VCaP (cell line): ENCODE measurements at regions not wholly inside any gene's neighbourhood (a gene's known extent, or its start where the extent isn't known, plus 50 kb on each side); places are given as distances from the start of the nearest gene placed in this dataset.

Source experiments
- H3K27ac ChIP-seq: fragments of 450-650 bp; 2 replicates; pipeline ENCODE4 v1.5.1; 2017
- TF ChIP-seq, protein P1 (sequence below): fragments of 450-650 bp; conservative IDR thresholded peaks from 2 replicates; pipeline ENCODE4 v1.5.1; 2017; ENCODE audit warnings: mild to moderate bottlenecking, moderate library complexity

DNA sequence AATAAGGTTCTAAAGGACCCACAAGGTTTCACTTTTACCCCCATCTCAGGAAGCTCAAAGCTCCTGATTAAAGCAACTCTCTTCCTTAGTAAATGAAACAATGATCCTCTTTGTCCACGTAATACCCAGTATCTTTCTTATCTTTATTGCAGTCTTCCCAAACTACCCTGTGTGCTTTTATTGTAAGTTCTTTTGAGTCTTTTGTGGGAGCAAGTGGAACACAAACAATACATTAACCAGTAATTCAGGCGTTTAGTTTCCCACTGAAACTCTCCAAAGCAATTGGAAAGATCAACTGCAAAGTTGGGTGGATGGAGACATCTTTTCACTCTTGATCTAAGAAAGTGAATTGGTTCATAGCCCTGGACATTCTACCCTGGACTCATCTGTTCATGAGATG is 240.0 kb downstream of the ZNF621 start:
- TF ChIP-seq, protein P1, sequence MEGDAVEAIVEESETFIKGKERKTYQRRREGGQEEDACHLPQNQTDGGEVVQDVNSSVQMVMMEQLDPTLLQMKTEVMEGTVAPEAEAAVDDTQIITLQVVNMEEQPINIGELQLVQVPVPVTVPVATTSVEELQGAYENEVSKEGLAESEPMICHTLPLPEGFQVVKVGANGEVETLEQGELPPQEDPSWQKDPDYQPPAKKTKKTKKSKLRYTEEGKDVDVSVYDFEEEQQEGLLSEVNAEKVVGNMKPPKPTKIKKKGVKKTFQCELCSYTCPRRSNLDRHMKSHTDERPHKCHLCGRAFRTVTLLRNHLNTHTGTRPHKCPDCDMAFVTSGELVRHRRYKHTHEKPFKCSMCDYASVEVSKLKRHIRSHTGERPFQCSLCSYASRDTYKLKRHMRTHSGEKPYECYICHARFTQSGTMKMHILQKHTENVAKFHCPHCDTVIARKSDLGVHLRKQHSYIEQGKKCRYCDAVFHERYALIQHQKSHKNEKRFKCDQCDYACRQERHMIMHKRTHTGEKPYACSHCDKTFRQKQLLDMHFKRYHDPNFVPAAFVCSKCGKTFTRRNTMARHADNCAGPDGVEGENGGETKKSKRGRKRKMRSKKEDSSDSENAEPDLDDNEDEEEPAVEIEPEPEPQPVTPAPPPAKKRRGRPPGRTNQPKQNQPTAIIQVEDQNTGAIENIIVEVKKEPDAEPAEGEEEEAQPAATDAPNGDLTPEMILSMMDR, result no peak
- H3K27ac ChIP-seq, result peak overlapping the region; percentile 9; the same call in 1 of the 2 replicates

DNA sequence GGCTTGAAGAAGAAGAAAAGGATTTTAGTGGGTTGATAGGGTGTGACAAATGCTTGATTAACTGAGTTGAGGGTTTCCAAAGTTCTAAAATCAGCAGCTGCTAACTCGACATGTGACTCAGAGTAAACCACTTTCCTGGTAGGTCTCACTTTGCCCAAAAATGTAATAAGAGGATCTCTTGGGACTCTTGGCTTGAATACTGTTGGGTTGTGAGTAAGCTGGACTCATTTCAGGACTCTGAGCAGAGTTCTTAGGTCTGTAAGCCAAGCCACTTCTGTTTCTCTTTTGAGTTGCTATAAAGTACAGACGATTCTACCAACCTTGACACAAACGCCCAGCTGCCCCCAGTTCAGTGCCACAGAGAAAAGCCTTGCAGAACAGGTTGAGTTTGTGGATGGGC is 241.1 kb downstream of the ZNF621 start:
- TF ChIP-seq, protein P1, result no peak
- H3K27ac ChIP-seq, result no peak overlapping the region

DNA sequence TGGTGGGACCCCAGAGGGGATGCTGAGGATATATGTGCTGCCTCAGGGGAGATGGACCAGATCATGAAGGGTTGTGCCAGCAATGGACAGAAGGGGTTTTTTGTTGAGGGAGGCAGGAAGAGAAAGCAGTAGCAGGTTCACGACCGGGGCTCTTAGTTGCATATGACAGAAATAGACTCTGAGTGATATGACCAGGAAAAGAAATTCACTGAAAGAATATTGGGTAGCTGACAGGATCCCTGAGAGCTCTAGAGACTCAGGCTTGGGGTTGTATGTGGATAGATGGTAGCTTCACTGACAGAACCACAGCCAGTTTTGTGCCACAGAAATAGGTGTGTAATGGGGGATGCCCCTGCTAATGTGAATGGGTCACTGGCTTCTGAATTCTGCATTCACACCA is 241.6 kb downstream of the ZNF621 start:
- H3K27ac ChIP-seq, result no peak overlapping the region
- TF ChIP-seq, protein P1, result no peak

DNA sequence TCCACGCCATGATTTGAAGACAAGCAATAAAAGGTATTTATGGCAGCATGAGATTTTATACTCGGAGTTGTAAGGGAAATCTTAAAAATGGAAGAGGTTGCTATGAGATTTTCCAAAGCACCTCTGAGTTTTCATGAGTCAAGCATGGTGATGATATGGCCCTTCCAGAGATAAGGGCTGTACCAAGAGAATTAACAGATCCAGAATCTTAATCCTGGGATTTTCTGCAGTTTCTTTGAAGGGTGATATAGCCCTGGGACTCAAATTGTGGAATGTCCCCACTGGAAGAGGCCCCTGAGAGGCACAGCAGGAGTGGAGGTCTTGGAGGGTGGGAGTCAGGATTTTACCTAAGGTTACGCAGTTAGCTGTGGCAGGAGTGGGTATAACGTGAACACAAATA is 243.3 kb downstream of the ZNF621 start:
- TF ChIP-seq, protein P1, result no peak
- no peak overlapping the region for H3K27ac ChIP-seq

DNA sequence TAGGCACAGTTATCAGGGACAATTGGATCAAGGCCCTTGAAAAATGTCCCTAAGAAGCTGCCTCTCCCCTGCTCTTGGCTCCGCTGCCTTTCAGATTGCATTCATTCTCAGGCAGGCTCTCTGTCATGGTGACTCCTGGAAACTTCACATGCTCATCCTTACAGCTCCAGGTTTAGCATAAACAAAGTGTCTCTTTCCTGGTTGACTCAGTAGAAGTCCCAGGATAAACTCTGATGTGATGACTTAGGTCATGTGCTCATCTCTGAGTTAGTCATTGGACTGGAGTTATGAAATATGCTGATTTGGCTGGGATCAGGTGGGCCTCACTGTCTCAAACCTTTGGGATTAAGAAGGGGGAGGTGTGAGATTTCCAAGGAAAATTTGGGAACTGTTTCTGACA is 243.8 kb downstream of the ZNF621 start:
- H3K27ac ChIP-seq, result no peak overlapping the region
- TF ChIP-seq, protein P1, result no peak

DNA sequence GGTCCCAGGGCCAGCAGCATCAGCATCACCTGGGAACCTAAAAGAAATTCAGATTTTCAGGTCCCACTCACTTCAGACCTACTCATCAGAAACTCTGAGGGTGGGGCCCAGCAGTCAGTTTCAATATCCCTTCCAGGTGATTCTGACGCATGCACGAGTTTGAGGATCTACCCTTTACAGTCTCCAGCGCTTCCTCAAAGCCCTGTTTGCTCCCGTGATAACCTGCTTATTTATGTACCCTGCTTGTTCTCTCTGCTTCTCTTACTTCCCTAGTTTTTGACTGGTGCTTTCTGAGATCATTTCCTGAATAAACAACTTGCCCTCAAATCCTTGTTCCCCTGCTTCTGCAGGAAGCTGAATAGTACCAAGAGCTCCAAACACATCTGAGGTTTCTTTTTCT is 245.3 kb downstream of the ZNF621 start:
- TF ChIP-seq, protein P1, result no peak
- H3K27ac ChIP-seq, result no peak overlapping the region

DNA sequence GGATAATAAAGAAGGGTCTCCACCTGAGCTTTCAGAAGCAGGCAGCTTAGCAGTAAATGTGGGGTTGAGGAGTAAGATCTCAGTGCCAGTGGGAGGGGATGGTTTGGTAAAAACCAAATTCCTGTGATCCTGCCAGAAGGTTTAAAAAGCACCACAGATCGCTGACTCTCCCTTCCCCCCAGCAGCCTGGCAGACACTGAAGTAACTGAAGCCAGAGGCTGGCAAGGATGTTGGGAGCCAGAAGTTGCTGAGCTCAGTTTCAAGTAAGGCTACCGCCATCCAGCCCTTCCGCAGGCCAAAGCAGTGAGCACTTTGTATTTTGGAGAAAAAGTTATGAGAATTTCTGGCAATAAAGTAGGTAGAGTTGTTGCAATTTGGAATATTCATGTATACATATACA is 246.4 kb downstream of the ZNF621 start:
- TF ChIP-seq, protein P1, result no peak
- H3K27ac ChIP-seq, result no peak overlapping the region

DNA sequence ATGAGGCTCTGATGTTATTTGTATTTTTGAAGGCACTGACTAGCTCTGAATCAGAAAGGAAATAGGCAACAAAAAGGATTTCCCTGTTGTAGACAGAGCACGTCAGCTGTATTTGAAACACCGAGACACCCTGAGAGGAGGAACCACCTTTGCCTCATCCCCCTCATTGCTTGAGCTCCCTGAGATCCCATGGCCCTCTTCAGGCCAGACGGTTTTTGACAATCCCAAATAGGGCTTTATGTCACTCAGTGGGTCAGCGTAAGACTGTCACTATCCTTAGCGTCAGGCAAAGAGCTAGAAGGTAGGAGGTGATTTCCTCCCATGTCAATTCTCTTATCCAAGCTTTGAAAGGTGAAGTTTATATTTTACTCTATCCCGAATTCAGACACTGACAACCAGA is 254.3 kb downstream of the ZNF621 start:
- TF ChIP-seq, protein P1, result no peak
- no peak overlapping the region for H3K27ac ChIP-seq
